ENCODE measurements at regions not wholly inside any gene's neighbourhood (a gene's known extent, or its start where the extent isn't known, plus 50 kb on each side); places are given as distances from the start of the nearest gene placed in this dataset.

- Histone ChIP-seq H2BK120ac (ENCODE audit: insufficient read depth, low read length, poor library complexity) (no peak overlapping the region), H2AFZ (ENCODE audit: insufficient read depth, low read length, poor library complexity) (no peak overlapping the region), H3K14ac (ENCODE audit: low read length) (no peak overlapping the region), H3K27ac (ENCODE audit: low read depth, low read length) (no peak overlapping the region), H3K23ac (ENCODE audit: low read length) (no peak overlapping the region), H2AK5ac (ENCODE audit: low read length) (no peak overlapping the region), H4K91ac (ENCODE audit: low read depth, low read length) (no peak overlapping the region), H3K79me2 (ENCODE audit: control insufficient read depth, insufficient read depth, low read length, poor library complexity) (no peaks in the 10 kb centered on the region), H3K4me3 (ENCODE audit: low read depth, low read length) (no peak overlapping the region), H3K4me2 (ENCODE audit: low read length) (no peak overlapping the region), H3K36me3 (ENCODE audit: control insufficient read depth in 1 of 2, insufficient read depth in 2 of 2, low read length in 2 of 2) (no peaks in the 10 kb centered on the region), H3K4ac (ENCODE audit: low read depth, low read length) (no peak overlapping the region), H3K18ac (ENCODE audit: low read length) (no peak overlapping the region), H3K9me3 (ENCODE audit: insufficient read depth, low read depth, low read length) (no peaks in the 10 kb centered on the region), H3K9ac (ENCODE audit: low read length) (no peak overlapping the region), H2BK5ac (ENCODE audit: low read depth, low read length, poor library complexity) (no peak overlapping the region), H3K79me1 (ENCODE audit: low read length) (peaks cover 3% of the 10 kb centered on the region), H3K4me1 (ENCODE audit: control insufficient read depth in 1 of 2, insufficient read depth in 2 of 2, low read length in 2 of 2) (peaks cover 0 to 2% of the 10 kb centered on the region in 2 experiments), H4K12ac (ENCODE audit: low read depth, low read length) (no peak overlapping the region), H3K27me3 (ENCODE audit: insufficient read depth, low read length) (no peaks in the 10 kb centered on the region), H4K8ac (ENCODE audit: low read depth, low read length) (no peak overlapping the region), H2BK12ac (ENCODE audit: low read length) (no peak overlapping the region)
- no CpG with 5 or more reads among the region's 1 CpG for WGBS (ENCODE audit: extremely low coverage, insufficient coverage, insufficient read length)
- no peak for DNase-seq
Measured at GRCh38 chr21:15343066-15343465, 278.3 kb upstream of the NRIP1 start.

GRCh38 chr21:15352009-15352408, 287.2 kb upstream of the NRIP1 start:
- H4K91ac ChIP-seq (ENCODE audit: low read depth, low read length) = no peak overlapping the region
- no peaks in the 10 kb centered on the region for H3K79me1 ChIP-seq (ENCODE audit: low read length)
- WGBS (ENCODE audit: extremely low coverage, insufficient coverage, insufficient read length) = no CpG with 5 or more reads among the region's 7 CpGs
- DNase-seq = no peak
- no peaks in the 10 kb centered on the region for H3K4me1 ChIP-seq (ENCODE audit: control insufficient read depth in 1 of 2, insufficient read depth in 2 of 2, low read length in 2 of 2)
- no peak overlapping the region for H2BK5ac ChIP-seq (ENCODE audit: low read depth, low read length, poor library complexity)
- H2AFZ ChIP-seq (ENCODE audit: insufficient read depth, low read length, poor library complexity) = no peak overlapping the region
- H4K8ac ChIP-seq (ENCODE audit: low read depth, low read length) = no peak overlapping the region
- H3K36me3 ChIP-seq (ENCODE audit: control insufficient read depth in 1 of 2, insufficient read depth in 2 of 2, low read length in 2 of 2) = no peaks in the 10 kb centered on the region
- H3K9me3 ChIP-seq (ENCODE audit: insufficient read depth, low read depth, low read length) = no peaks in the 10 kb centered on the region
- no peak overlapping the region for H3K14ac ChIP-seq (ENCODE audit: low read length)
- no peak overlapping the region for H2BK12ac ChIP-seq (ENCODE audit: low read length)
- H2BK120ac ChIP-seq (ENCODE audit: insufficient read depth, low read length, poor library complexity) = no peak overlapping the region
- no peak overlapping the region for H3K18ac ChIP-seq (ENCODE audit: low read length)
- no peak overlapping the region for H3K9ac ChIP-seq (ENCODE audit: low read length)
- no peak overlapping the region for H3K4me3 ChIP-seq (ENCODE audit: low read depth, low read length)
- H3K4ac ChIP-seq (ENCODE audit: low read depth, low read length) = no peak overlapping the region
- no peak overlapping the region for H3K23ac ChIP-seq (ENCODE audit: low read length)
- H3K27me3 ChIP-seq (ENCODE audit: insufficient read depth, low read length) = no peaks in the 10 kb centered on the region
- no peak overlapping the region for H4K12ac ChIP-seq (ENCODE audit: low read depth, low read length)
- no peaks in the 10 kb centered on the region for H3K79me2 ChIP-seq (ENCODE audit: control insufficient read depth, insufficient read depth, low read length, poor library complexity)
- H3K4me2 ChIP-seq (ENCODE audit: low read length) = no peak overlapping the region
- H3K27ac ChIP-seq (ENCODE audit: low read depth, low read length) = no peak overlapping the region
- no peak overlapping the region for H2AK5ac ChIP-seq (ENCODE audit: low read length)

GRCh38 chr21:15353546-15353945, 288.7 kb upstream of the NRIP1 start:
- Histone ChIP-seq H3K4ac (ENCODE audit: low read depth, low read length) (no peak overlapping the region), H3K36me3 (ENCODE audit: control insufficient read depth in 1 of 2, insufficient read depth in 2 of 2, low read length in 2 of 2) (no peaks in the 10 kb centered on the region), H2BK120ac (ENCODE audit: insufficient read depth, low read length, poor library complexity) (no peak overlapping the region), H3K18ac (ENCODE audit: low read length) (no peak overlapping the region), H3K79me1 (ENCODE audit: low read length) (no peaks in the 10 kb centered on the region), H4K8ac (ENCODE audit: low read depth, low read length) (no peak overlapping the region), H4K91ac (ENCODE audit: low read depth, low read length) (no peak overlapping the region), H3K79me2 (ENCODE audit: control insufficient read depth, insufficient read depth, low read length, poor library complexity) (no peaks in the 10 kb centered on the region), H3K14ac (ENCODE audit: low read length) (no peak overlapping the region), H3K9me3 (ENCODE audit: insufficient read depth, low read depth, low read length) (no peaks in the 10 kb centered on the region), H4K12ac (ENCODE audit: low read depth, low read length) (no peak overlapping the region), H3K4me2 (ENCODE audit: low read length) (no peak overlapping the region), H3K27ac (ENCODE audit: low read depth, low read length) (no peak overlapping the region), H3K9ac (ENCODE audit: low read length) (no peak overlapping the region), H2BK12ac (ENCODE audit: low read length) (no peak overlapping the region), H2BK5ac (ENCODE audit: low read depth, low read length, poor library complexity) (no peak overlapping the region), H2AK5ac (ENCODE audit: low read length) (no peak overlapping the region), H3K4me3 (ENCODE audit: low read depth, low read length) (no peak overlapping the region), H3K23ac (ENCODE audit: low read length) (no peak overlapping the region), H3K27me3 (ENCODE audit: insufficient read depth, low read length) (no peaks in the 10 kb centered on the region), H3K4me1 (ENCODE audit: control insufficient read depth in 1 of 2, insufficient read depth in 2 of 2, low read length in 2 of 2) (no peaks in the 10 kb centered on the region), H2AFZ (ENCODE audit: insufficient read depth, low read length, poor library complexity) (no peak overlapping the region)
- no peak for DNase-seq
- no CpG with 5 or more reads among the region's 1 CpG for WGBS (ENCODE audit: extremely low coverage, insufficient coverage, insufficient read length)

GRCh38 chr21:15354516-15354915, 289.7 kb upstream of the NRIP1 start:
- H3K4me1 ChIP-seq (ENCODE audit: control insufficient read depth in 1 of 2, insufficient read depth in 2 of 2, low read length in 2 of 2) = no peaks in the 10 kb centered on the region
- no peak overlapping the region for H3K4me2 ChIP-seq (ENCODE audit: low read length)
- no peak overlapping the region for H2BK120ac ChIP-seq (ENCODE audit: insufficient read depth, low read length, poor library complexity)
- no peak overlapping the region for H3K23ac ChIP-seq (ENCODE audit: low read length)
- H3K36me3 ChIP-seq (ENCODE audit: control insufficient read depth in 1 of 2, insufficient read depth in 2 of 2, low read length in 2 of 2) = no peaks in the 10 kb centered on the region
- H4K12ac ChIP-seq (ENCODE audit: low read depth, low read length) = no peak overlapping the region
- no peak overlapping the region for H3K9ac ChIP-seq (ENCODE audit: low read length)
- H2BK12ac ChIP-seq (ENCODE audit: low read length) = no peak overlapping the region
- H3K27me3 ChIP-seq (ENCODE audit: insufficient read depth, low read length) = no peaks in the 10 kb centered on the region
- no peak overlapping the region for H3K14ac ChIP-seq (ENCODE audit: low read length)
- no peak for DNase-seq
- no peak overlapping the region for H3K4ac ChIP-seq (ENCODE audit: low read depth, low read length)
- H3K18ac ChIP-seq (ENCODE audit: low read length) = no peak overlapping the region
- no peaks in the 10 kb centered on the region for H3K9me3 ChIP-seq (ENCODE audit: insufficient read depth, low read depth, low read length)
- H3K79me1 ChIP-seq (ENCODE audit: low read length) = no peaks in the 10 kb centered on the region
- no peak overlapping the region for H2AFZ ChIP-seq (ENCODE audit: insufficient read depth, low read length, poor library complexity)
- no peak overlapping the region for H3K4me3 ChIP-seq (ENCODE audit: low read depth, low read length)
- no peak overlapping the region for H4K8ac ChIP-seq (ENCODE audit: low read depth, low read length)
- H2BK5ac ChIP-seq (ENCODE audit: low read depth, low read length, poor library complexity) = no peak overlapping the region
- no peak overlapping the region for H3K27ac ChIP-seq (ENCODE audit: low read depth, low read length)
- H4K91ac ChIP-seq (ENCODE audit: low read depth, low read length) = no peak overlapping the region
- WGBS (ENCODE audit: extremely low coverage, insufficient coverage, insufficient read length) = no CpG with 5 or more reads among the region's 3 CpGs
- H3K79me2 ChIP-seq (ENCODE audit: control insufficient read depth, insufficient read depth, low read length, poor library complexity) = no peaks in the 10 kb centered on the region
- H2AK5ac ChIP-seq (ENCODE audit: low read length) = no peak overlapping the region

Data from trophoblast cell (in vitro differentiated cells and primary cell).